Pancreas (tissue), 10 donors: ENCODE measurements at regions not wholly inside any gene's neighbourhood (a gene's known extent, or its start where the extent isn't known, plus 50 kb on each side); places are given as distances from the start of the nearest gene placed in this dataset.
"Not testable (repeated sequence)": the region's sequence is repeated elsewhere in the genome, so short reads cannot be mapped to it uniquely, and the experiment has no call there.

Experiments
- ATAC-seq, 4 donors: fragments of 200-7000 bp; cut with Tn5 transposase; one replicate each; pipeline versions ENCODE4 v1.8.0 to v1.9.1; 2020; ENCODE audit warnings: mild to moderate bottlenecking in 4 of 4, moderate library complexity in 4 of 4
- DNase-seq, 6 donors: peaks; one replicate each; pipeline ENCODE4 v3.0.0-alpha.2; 2020
- FAIRE-seq: peaks from 2 replicates; lab custom pipeline; 2012; peaks lifted over from hg19 to GRCh38; lab: Jason Lieb, UNC
- H3K27ac ChIP-seq, 4 donors: fragments of 200-600 bp; sonication (generic); 1 replicate in 3 of 4; 2 replicates in 1 of 4; pipeline versions ENCODE4 v1.5.0 to v1.8.0; 2020
- H3K27me3 ChIP-seq, 4 donors: fragments of 200-600 bp; one replicate each; pipeline ENCODE4 v1.8.0; 2021
- H3K36me3 ChIP-seq, 3 donors: fragments of 200-600 bp; sonication (generic) in 1 of 3; one replicate each; pipeline versions ENCODE4 v1.5.0 to v1.8.0; 2020 to 2021
- H3K4me1 ChIP-seq, 3 donors: fragments of 200-600 bp; one replicate each; pipeline ENCODE4 v1.8.0; 2021
- H3K4me3 ChIP-seq, 4 donors: fragments of 200-600 bp; sonication (generic) in 2 of 4; one replicate each; pipeline versions ENCODE4 v1.5.0 to v1.8.0; 2020 to 2021
- H3K9me3 ChIP-seq, 4 donors: fragments of 200-600 bp; one replicate each; pipeline ENCODE4 v1.8.0; 2021
- CTCF ChIP-seq, 4 donors: fragments of 200-600 bp; sonication (generic) in 3 of 4; IDR thresholded peaks; one replicate each; pipeline versions ENCODE4 v1.5.0 to v1.8.0; 2021; ENCODE audit warnings: antibody characterized with exemption in 4 of 4
- WGBS, 2 donors: extraction: QIAGEN DNeasy Blood & Tissue Kit; methylation state at CpG; one replicate each; pipeline ENCODE4 v1.1.7; 2013; 5-methylcytosine and 5-hydroxymethylcytosine counted together
- intact Hi-C, 3 donors: fragments of 100-400 bp; cut with DNase I; formaldehyde crosslinking; loops; one replicate each; pipeline versions ENCODE4 v1.11.1 to v1.14.2; 2022
- donor health status: healthy with polysubstance abuse.
- donor health status: DM: no; HTN: no; CAD: no; lungs with moderate emphysema.
- donor health status: DM: no; HTN: no; CAD: no.
- donor health status: control.
- donor health status: control.
- donor health status: Bipolar disorder and iron deficiency.
- donor health status: DM: yes; HTN: yes; CAD: no.
- donor health status: DM: no; HTN: no; CAD: no.
- donor health status: DM: no; HTN: no; CAD: no.
- donor health status: DM: yes; HTN: yes; CAD: no.

- no peak for DNase-seq
- FAIRE-seq, result no peak
Measured at GRCh38 chr4:117588771-117589170, 445.5 kb upstream of the NDST3 start.

GRCh38 chr4:117596917-117597480 lies 437.3 kb upstream of the NDST3 start:
- Histone ChIP-seq H3K4me1 (no peaks in the 10 kb centered on the region), H3K27me3 (no peaks in the 10 kb centered on the region), H3K36me3 (no peaks in the 10 kb centered on the region), H3K9me3 (no peaks in the 10 kb centered on the region), H3K4me3 (no peak overlapping the region), H3K27ac (no peak overlapping the region)
- intact Hi-C loops, result no loop called here
- TF ChIP-seq CTCF (IDR thresholded peaks at IDR 0.05), result no peak
- WGBS, 2 donors, result 64 to 82% methylated on average over 7 of the region's 7 CpGs
- FAIRE-seq (no peak), ATAC-seq (no peak), DNase-seq (no peak)

More at GRCh38 chr4:117588771-117589170, 445.5 kb upstream of the NDST3 start:
- Histone ChIP-seq H3K27me3 (no peaks in the 10 kb centered on the region), H3K9me3 (no peaks in the 10 kb centered on the region), H3K27ac (no peak overlapping the region), H3K36me3 (no peaks in the 10 kb centered on the region), H3K4me3 (no peak overlapping the region), H3K4me1 (no peaks in the 10 kb centered on the region)
- ATAC-seq, result no peak
- intact Hi-C loops, result no loop called here
- TF ChIP-seq CTCF (IDR thresholded peaks at IDR 0.05), result no peak
- 29 to 45% methylated on average over 4 of the region's 4 CpGs for WGBS, 2 donors

- DNase-seq, H3K36me3 ChIP-seq, ATAC-seq, H3K4me1 ChIP-seq, intact Hi-C loops, H3K4me3 ChIP-seq, FAIRE-seq, H3K9me3 ChIP-seq, H3K27me3 ChIP-seq, H3K27ac ChIP-seq: not testable (repeated sequence)
- WGBS, 2 donors, result 63 to 76% methylated on average over 2 of the region's 2 CpGs
Measured at GRCh38 chr4:117599393-117599792, 434.9 kb upstream of the NDST3 start.

- H3K4me3 ChIP-seq, H3K27ac ChIP-seq, ATAC-seq, H3K36me3 ChIP-seq, DNase-seq, H3K4me1 ChIP-seq, H3K9me3 ChIP-seq, H3K27me3 ChIP-seq, FAIRE-seq, intact Hi-C loops: not testable (repeated sequence)
- 38 to 40% methylated on average over 4 of the region's 4 CpGs for WGBS, 2 donors
Measured at GRCh38 chr4:117600936-117601335, 433.4 kb upstream of the NDST3 start.

- intact Hi-C loops, result no loop called here
- H3K4me1 ChIP-seq, result no peaks in the 10 kb centered on the region
- DNase-seq (no peak), ATAC-seq (no peak), FAIRE-seq (no peak)
- TF ChIP-seq CTCF (IDR thresholded peaks at IDR 0.05), result no peak
- no peak overlapping the region for H3K27ac ChIP-seq
- no peaks in the 10 kb centered on the region for H3K36me3 ChIP-seq
- H3K9me3 ChIP-seq, result no peaks in the 10 kb centered on the region
- 55 to 65% methylated on average over 1 of the region's 1 CpG for WGBS, 2 donors
- H3K4me3 ChIP-seq, result no peak overlapping the region
- no peaks in the 10 kb centered on the region for H3K27me3 ChIP-seq
Measured at GRCh38 chr4:117610706-117611308, 423.5 kb upstream of the NDST3 start.

- Histone ChIP-seq H3K9me3 (peaks cover 0 to 3% (median 0%) of the 10 kb centered on the region in 4 donors), H3K27ac (no peak overlapping the region), H3K4me3 (no peak overlapping the region), H3K4me1 (no peaks in the 10 kb centered on the region), H3K36me3 (no peaks in the 10 kb centered on the region), H3K27me3 (no peaks in the 10 kb centered on the region)
- FAIRE-seq (no peak), DNase-seq (no peak), ATAC-seq (no peak)
- intact Hi-C loops, result no loop called here
- TF ChIP-seq CTCF (IDR thresholded peaks at IDR 0.05), result no peak
- 72 to 90% methylated on average over 4 of the region's 4 CpGs for WGBS, 2 donors
Measured at GRCh38 chr4:117621673-117622072, 412.6 kb upstream of the NDST3 start.
